ENCODE measurements at regions not wholly inside any gene's neighbourhood (a gene's known extent, or its start where the extent isn't known, plus 50 kb on each side); places are given as distances from the start of the nearest gene placed in this dataset.

DNA sequence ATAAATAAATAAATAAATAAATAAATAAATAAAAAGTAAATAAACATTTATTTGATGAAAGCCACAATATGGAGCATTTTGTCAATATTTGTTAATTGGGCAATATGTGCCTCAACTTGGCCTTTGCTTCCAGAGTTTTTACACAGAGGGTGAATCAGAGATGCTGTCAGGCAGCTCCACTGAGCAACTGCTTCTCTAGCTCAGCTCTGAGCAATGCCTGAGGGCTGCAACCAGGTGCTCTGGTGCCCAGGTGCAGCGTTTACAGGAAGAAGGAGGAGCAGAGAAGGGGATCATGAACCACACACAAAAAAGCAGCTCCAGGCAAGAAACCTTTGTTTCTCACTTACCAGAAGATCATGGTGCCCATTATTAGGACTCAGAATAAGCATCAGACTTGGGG, 876.2 kb upstream of the AUTS2 start:
- TF ChIP-seq, protein P1, sequence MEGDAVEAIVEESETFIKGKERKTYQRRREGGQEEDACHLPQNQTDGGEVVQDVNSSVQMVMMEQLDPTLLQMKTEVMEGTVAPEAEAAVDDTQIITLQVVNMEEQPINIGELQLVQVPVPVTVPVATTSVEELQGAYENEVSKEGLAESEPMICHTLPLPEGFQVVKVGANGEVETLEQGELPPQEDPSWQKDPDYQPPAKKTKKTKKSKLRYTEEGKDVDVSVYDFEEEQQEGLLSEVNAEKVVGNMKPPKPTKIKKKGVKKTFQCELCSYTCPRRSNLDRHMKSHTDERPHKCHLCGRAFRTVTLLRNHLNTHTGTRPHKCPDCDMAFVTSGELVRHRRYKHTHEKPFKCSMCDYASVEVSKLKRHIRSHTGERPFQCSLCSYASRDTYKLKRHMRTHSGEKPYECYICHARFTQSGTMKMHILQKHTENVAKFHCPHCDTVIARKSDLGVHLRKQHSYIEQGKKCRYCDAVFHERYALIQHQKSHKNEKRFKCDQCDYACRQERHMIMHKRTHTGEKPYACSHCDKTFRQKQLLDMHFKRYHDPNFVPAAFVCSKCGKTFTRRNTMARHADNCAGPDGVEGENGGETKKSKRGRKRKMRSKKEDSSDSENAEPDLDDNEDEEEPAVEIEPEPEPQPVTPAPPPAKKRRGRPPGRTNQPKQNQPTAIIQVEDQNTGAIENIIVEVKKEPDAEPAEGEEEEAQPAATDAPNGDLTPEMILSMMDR (IDR thresholded peaks at IDR 0.05), result no peak
- TF ChIP-seq EP300 (IDR thresholded peaks at IDR 0.05) (no peak), POLR2AphosphoS5 (IDR thresholded peaks at IDR 0.05) (no peak), POLR2A (IDR thresholded peaks at IDR 0.05) (no peak)

All from gastroesophageal sphincter (tissue), 3 donors.